ENCODE measurements at regions not wholly inside any gene's neighbourhood (a gene's known extent, or its start where the extent isn't known, plus 50 kb on each side); places are given as distances from the start of the nearest gene placed in this dataset.

DNA sequence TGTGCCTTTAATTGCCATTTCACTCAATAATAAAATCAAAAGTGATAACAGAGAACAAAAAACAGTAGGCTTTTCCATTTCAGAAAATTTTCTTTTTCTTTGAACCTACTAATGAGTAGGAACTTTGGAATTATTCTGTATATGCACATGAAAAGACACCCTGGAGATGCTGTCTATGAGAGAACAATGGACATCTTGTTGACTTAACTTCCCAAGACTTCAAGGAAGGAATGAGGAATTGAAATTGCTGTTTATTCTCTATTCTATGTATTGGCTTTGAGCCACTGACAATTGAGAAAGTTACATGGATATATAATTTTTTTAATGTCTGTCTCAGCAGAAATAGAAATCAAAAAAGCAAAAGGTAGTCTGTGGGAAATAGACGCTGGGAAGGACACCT lies 98.6 kb upstream of the PCSK2 start:
- TF ChIP-seq GATA2 (IDR thresholded peaks at IDR 0.05; ENCODE audit: low read depth, low read length) (no peak), GATA3 (IDR thresholded peaks at IDR 0.05; ENCODE audit: low read depth, low read length) (no peak)

Measured in SH-SY5Y (cell line).